Liver (tissue), 8 donors: ENCODE measurements at regions not wholly inside any gene's neighbourhood (a gene's known extent, or its start where the extent isn't known, plus 50 kb on each side); places are given as distances from the start of the nearest gene placed in this dataset.

Experiments used
- DNase-seq: peaks from one replicate; pipeline ENCODE4 v3.0.0-alpha.2; 2017; ENCODE audit warnings: low spot score
- H3K27ac ChIP-seq, 2 donors: one replicate each; pipeline ENCODE4 v1.7.0; 2013; ENCODE audit warnings: inconsistent platforms in 2 of 2, low read length in 2 of 2, control low read depth in 1 of 2, low read depth in 1 of 2, mild to moderate bottlenecking in 1 of 2
- H3K27me3 ChIP-seq, 4 donors: one replicate each; pipeline versions ENCODE4 v1.6.1 to v1.7.0; 2013; ENCODE audit warnings: low read length in 3 of 4, inconsistent platforms in 1 of 4, mild to moderate bottlenecking in 1 of 4, moderate library complexity in 1 of 4; ENCODE audit not compliant: control insufficient read depth in 4 of 4, insufficient read depth in 4 of 4
- H3K36me3 ChIP-seq, 4 donors: one replicate each; pipeline versions ENCODE4 v1.6.1 to v1.7.0; 2013; ENCODE audit warnings: low read length in 3 of 4, mild to moderate bottlenecking in 3 of 4, low read depth in 1 of 4, moderate library complexity in 1 of 4; ENCODE audit not compliant: control insufficient read depth in 4 of 4, insufficient read depth in 3 of 4
- H3K4me1 ChIP-seq, 4 donors: one replicate each; pipeline versions ENCODE4 v1.6.1 to v1.7.0; 2013; ENCODE audit warnings: low read length in 3 of 4, mild to moderate bottlenecking in 3 of 4, moderate library complexity in 1 of 4; ENCODE audit not compliant: control insufficient read depth in 4 of 4, insufficient read depth in 4 of 4
- H3K4me3 ChIP-seq, 3 donors: one replicate each; pipeline versions ENCODE4 v1.6.1 to v1.7.0; 2013; ENCODE audit warnings: low read length in 3 of 3, control low read depth in 1 of 3, low read depth in 1 of 3, mild to moderate bottlenecking in 1 of 3
- H3K9ac ChIP-seq, 2 donors: one replicate each; pipeline ENCODE4 v1.7.0; 2013; ENCODE audit warnings: low read length in 2 of 2, mild to moderate bottlenecking in 2 of 2, moderate library complexity in 2 of 2, control low read depth in 1 of 2, low read depth in 1 of 2
- H3K9me3 ChIP-seq, 4 donors: one replicate each; pipeline versions ENCODE4 v1.6.1 to v1.7.0; 2013; ENCODE audit warnings: low read length in 3 of 4; ENCODE audit not compliant: control insufficient read depth in 4 of 4
- ATF3 ChIP-seq: IDR thresholded peaks from 2 replicates; pipeline ENCODE4 v1.6.1; 2016; ENCODE audit warnings: antibody characterized with exemption
- CTCF ChIP-seq: fragments of 150-350 bp; IDR thresholded peaks from 2 replicates; pipeline ENCODE4 v1.5.1; 2017; ENCODE audit warnings: improper control_type of control experiment, low read depth, low read length; ENCODE audit not compliant: missing input control
- EGR1 ChIP-seq, 2 donors: IDR thresholded peaks; 2 replicates each; pipeline ENCODE4 v1.6.1; 2016 to 2018; ENCODE audit warnings: antibody characterized with exemption in 2 of 2, low read depth in 2 of 2
- FOXA1 ChIP-seq: IDR thresholded peaks from 2 replicates; pipeline ENCODE4 v1.6.1; 2016; ENCODE audit warnings: antibody characterized with exemption
- FOXA2 ChIP-seq: IDR thresholded peaks from 2 replicates; pipeline ENCODE4 v1.6.1; 2016; ENCODE audit warnings: antibody characterized with exemption
- GABPA ChIP-seq, 2 donors: IDR thresholded peaks in 1 of 2; conservative IDR thresholded peaks in 1 of 2; 2 replicates each; pipeline ENCODE4 v1.6.1; 2016; ENCODE audit warnings: antibody characterized with exemption in 2 of 2, mild to moderate bottlenecking in 1 of 2, moderate library complexity in 1 of 2
- HNF4A ChIP-seq, 2 donors: conservative IDR thresholded peaks; 2 replicates each; pipeline ENCODE4 v1.6.1; 2016; ENCODE audit warnings: antibody characterized with exemption in 2 of 2, mild to moderate bottlenecking in 2 of 2
- HNF4G ChIP-seq: IDR thresholded peaks from 2 replicates; pipeline ENCODE4 v1.6.1; 2016; ENCODE audit warnings: antibody characterized with exemption
- JUND ChIP-seq, 2 donors: IDR thresholded peaks; 2 replicates each; pipeline ENCODE4 v1.6.1; 2016; ENCODE audit warnings: antibody characterized with exemption in 2 of 2
- MAX ChIP-seq: IDR thresholded peaks from 2 replicates; pipeline ENCODE4 v1.6.1; 2016; ENCODE audit warnings: antibody characterized with exemption
- NR2F2 ChIP-seq: IDR thresholded peaks from 2 replicates; pipeline ENCODE4 v1.6.1; 2016; ENCODE audit warnings: antibody characterized with exemption
- RAD21 ChIP-seq, 2 donors: IDR thresholded peaks; 2 replicates each; pipeline ENCODE4 v1.6.1; 2016; ENCODE audit warnings: antibody characterized with exemption in 2 of 2, mild to moderate bottlenecking in 2 of 2
- REST ChIP-seq: IDR thresholded peaks from 2 replicates; pipeline ENCODE4 v1.6.1; 2016; ENCODE audit warnings: antibody characterized with exemption, mild to moderate bottlenecking
- RXRA ChIP-seq, 2 donors: IDR thresholded peaks; 2 replicates each; pipeline ENCODE4 v1.6.1; 2017 to 2018; ENCODE audit warnings: antibody characterized with exemption in 2 of 2, mild to moderate bottlenecking in 1 of 2
- SP1 ChIP-seq: IDR thresholded peaks from 2 replicates; pipeline ENCODE4 v1.6.1; 2018; ENCODE audit warnings: antibody characterized with exemption, mild to moderate bottlenecking
- TAF1 ChIP-seq: conservative IDR thresholded peaks from 2 replicates; pipeline ENCODE4 v1.6.1; 2016; ENCODE audit warnings: antibody characterized with exemption, mild to moderate bottlenecking
- YY1 ChIP-seq: IDR thresholded peaks from 2 replicates; pipeline ENCODE4 v1.6.1; 2016; ENCODE audit warnings: antibody characterized with exemption, mild to moderate bottlenecking
- ZBTB33 ChIP-seq: IDR thresholded peaks from 2 replicates; pipeline ENCODE4 v1.6.1; 2016; ENCODE audit warnings: antibody characterized with exemption
- WGBS: extraction: QIAGEN DNeasy Blood & Tissue Kit; methylation state at CpG from one replicate; pipeline ENCODE4 v1.1.7; 2013; 5-methylcytosine and 5-hydroxymethylcytosine counted together
- donor health status: healthy.
- donor health status: healthy.
- donor health status: healthy.
- donor health status: healthy.
- donor health status: healthy.

- Histone ChIP-seq H3K4me3 (no peak overlapping the region), H3K36me3 (no peaks in the 10 kb centered on the region), H3K27ac (no peak overlapping the region), H3K4me1 (no peaks in the 10 kb centered on the region), H3K27me3 (no peaks in the 10 kb centered on the region), H3K9ac (no peak overlapping the region), H3K9me3 (no peaks in the 10 kb centered on the region)
- WGBS: 87% methylated on average over 6 of the region's 6 CpGs
- TF ChIP-seq MAX (no peak), RXRA (IDR thresholded peaks at IDR 0.05) (no peak), EGR1 (IDR thresholded peaks at IDR 0.05; ENCODE audit: low read depth in 2 of 2) (no peak), YY1 (no peak), NR2F2 (no peak), HNF4A (conservative IDR thresholded peaks at IDR 0.05) (no peak), HNF4G (no peak), ATF3 (no peak), GABPA (IDR thresholded peaks at IDR 0.05 in 1 of 2, conservative IDR thresholded peaks at IDR 0.05 in 1 of 2) (no peak), CTCF (no peak), RAD21 (IDR thresholded peaks at IDR 0.05) (no peak), TAF1 (no peak)
- DNase-seq: no peak
These were observed 185.5 kb upstream of the ANKH start for GRCh38 chr5:15056988-15057592.

- Histone ChIP-seq H3K36me3 (no peaks in the 10 kb centered on the region), H3K27me3 (no peaks in the 10 kb centered on the region), H3K9me3 (no peaks in the 10 kb centered on the region), H3K9ac (no peak overlapping the region), H3K27ac (no peak overlapping the region), H3K4me3 (no peak overlapping the region), H3K4me1 (no peaks in the 10 kb centered on the region)
- TF ChIP-seq GABPA (IDR thresholded peaks at IDR 0.05 in 1 of 2, conservative IDR thresholded peaks at IDR 0.05 in 1 of 2): no peak
- TF ChIP-seq MAX: no peak
- no peak for TF ChIP-seq EGR1 (IDR thresholded peaks at IDR 0.05; ENCODE audit: low read depth in 2 of 2)
- no peak for TF ChIP-seq RXRA (IDR thresholded peaks at IDR 0.05)
- TF ChIP-seq ZBTB33: no peak
- no peak for TF ChIP-seq RAD21 (IDR thresholded peaks at IDR 0.05)
- no peak for TF ChIP-seq CTCF
- TF ChIP-seq ATF3: no peak
- TF ChIP-seq JUND (IDR thresholded peaks at IDR 0.05): no peak
- no peak for TF ChIP-seq FOXA1
- TF ChIP-seq SP1: no peak
- TF ChIP-seq YY1: no peak
- no peak for TF ChIP-seq REST
- TF ChIP-seq HNF4A (conservative IDR thresholded peaks at IDR 0.05): no peak
- no peak for TF ChIP-seq FOXA2
- TF ChIP-seq TAF1: no peak
- no peak for TF ChIP-seq HNF4G
- TF ChIP-seq NR2F2: no peak
- 76% methylated on average over 3 of the region's 3 CpGs for WGBS
- DNase-seq: no peak
These were observed 172.9 kb upstream of the ANKH start for GRCh38 chr5:15044521-15044920.
